ENCODE measurements at regions not wholly inside any gene's neighbourhood (a gene's known extent, or its start where the extent isn't known, plus 50 kb on each side); places are given as distances from the start of the nearest gene placed in this dataset.

- H2AFZ ChIP-seq (ENCODE audit: low read depth, low read length): no peak overlapping the region
- H3K27ac ChIP-seq (ENCODE audit: low read depth, low read length): no peak overlapping the region
- no peak overlapping the region for H3K9ac ChIP-seq (ENCODE audit: low read length)
- no peaks in the 10 kb centered on the region for H3K4me1 ChIP-seq (ENCODE audit: insufficient read depth, low read length)
- H3K27ac Mint-ChIP-seq (ENCODE audit: unreplicated experiment): no peak overlapping the region
- H3K27me3 ChIP-seq (ENCODE audit: insufficient read depth, low read length): peaks cover 5% of the 10 kb centered on the region
- FAIRE-seq (no peak), DNase-seq (ENCODE audit: low read depth) (no peak)
- no peaks in the 10 kb centered on the region for H3K9me3 ChIP-seq (ENCODE audit: insufficient read depth, low read depth, low read length)
- H3K79me2 ChIP-seq (ENCODE audit: insufficient read depth, low read length): no peaks in the 10 kb centered on the region
- TF ChIP-seq, protein P1, sequence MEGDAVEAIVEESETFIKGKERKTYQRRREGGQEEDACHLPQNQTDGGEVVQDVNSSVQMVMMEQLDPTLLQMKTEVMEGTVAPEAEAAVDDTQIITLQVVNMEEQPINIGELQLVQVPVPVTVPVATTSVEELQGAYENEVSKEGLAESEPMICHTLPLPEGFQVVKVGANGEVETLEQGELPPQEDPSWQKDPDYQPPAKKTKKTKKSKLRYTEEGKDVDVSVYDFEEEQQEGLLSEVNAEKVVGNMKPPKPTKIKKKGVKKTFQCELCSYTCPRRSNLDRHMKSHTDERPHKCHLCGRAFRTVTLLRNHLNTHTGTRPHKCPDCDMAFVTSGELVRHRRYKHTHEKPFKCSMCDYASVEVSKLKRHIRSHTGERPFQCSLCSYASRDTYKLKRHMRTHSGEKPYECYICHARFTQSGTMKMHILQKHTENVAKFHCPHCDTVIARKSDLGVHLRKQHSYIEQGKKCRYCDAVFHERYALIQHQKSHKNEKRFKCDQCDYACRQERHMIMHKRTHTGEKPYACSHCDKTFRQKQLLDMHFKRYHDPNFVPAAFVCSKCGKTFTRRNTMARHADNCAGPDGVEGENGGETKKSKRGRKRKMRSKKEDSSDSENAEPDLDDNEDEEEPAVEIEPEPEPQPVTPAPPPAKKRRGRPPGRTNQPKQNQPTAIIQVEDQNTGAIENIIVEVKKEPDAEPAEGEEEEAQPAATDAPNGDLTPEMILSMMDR (IDR thresholded peaks at IDR 0.05; ENCODE audit: insufficient read depth, low read depth, low read length): no peak
- no peak for TF ChIP-seq EZH2 (IDR thresholded peaks at IDR 0.05; ENCODE audit: insufficient read depth, low read length)
- H3K4me1 Mint-ChIP-seq (ENCODE audit: low read depth, unreplicated experiment): peaks cover 20% of the 10 kb centered on the region
- no peak overlapping the region for H3K4me3 Mint-ChIP-seq (ENCODE audit: unreplicated experiment)
- H3K27me3 Mint-ChIP-seq (ENCODE audit: low read depth, unreplicated experiment): no peaks in the 10 kb centered on the region
- no peaks in the 10 kb centered on the region for H3K9me3 Mint-ChIP-seq (ENCODE audit: unreplicated experiment)
- no peak overlapping the region for H3K4me2 ChIP-seq (ENCODE audit: low read length)
- no peaks in the 10 kb centered on the region for H4K20me1 ChIP-seq (ENCODE audit: insufficient read depth, low read length)
- no peak overlapping the region for H3K4me3 ChIP-seq (ENCODE audit: insufficient read depth, low read depth, low read length)
- H3K36me3 Mint-ChIP-seq (ENCODE audit: low read depth, unreplicated experiment): no peaks in the 10 kb centered on the region
- no peaks in the 10 kb centered on the region for H3K36me3 ChIP-seq (ENCODE audit: insufficient read depth, low read length)
Measured at GRCh38 chr5:38099205-38100168, 158.9 kb upstream of the EGFLAM start.

DNA sequence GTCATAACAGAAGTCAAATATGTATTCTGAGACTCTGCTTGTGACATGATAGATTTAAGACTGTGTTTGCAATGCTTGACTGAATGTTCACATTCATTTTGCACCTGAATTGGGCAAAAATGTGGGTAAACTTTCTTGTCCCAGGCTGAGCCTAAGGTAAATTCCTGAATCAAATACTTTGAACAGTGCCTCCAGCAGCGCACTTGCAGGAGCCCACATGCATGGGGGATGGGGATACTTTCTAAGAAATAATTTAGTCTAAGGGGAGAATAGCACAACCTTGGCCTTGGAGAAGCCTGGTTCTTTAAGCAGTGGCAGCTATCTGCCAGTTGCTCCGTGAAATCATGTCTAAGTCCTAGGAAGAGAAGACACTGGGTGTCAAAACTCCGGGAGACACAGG is 163.5 kb upstream of the EGFLAM start:
- no peak overlapping the region for H3K27ac Mint-ChIP-seq (ENCODE audit: unreplicated experiment)
- H3K27me3 Mint-ChIP-seq (ENCODE audit: low read depth, unreplicated experiment): peaks cover 6% of the 10 kb centered on the region
- no peak overlapping the region for H3K9ac ChIP-seq (ENCODE audit: low read length)
- no peaks in the 10 kb centered on the region for H4K20me1 ChIP-seq (ENCODE audit: insufficient read depth, low read length)
- no peaks in the 10 kb centered on the region for H3K4me1 ChIP-seq (ENCODE audit: insufficient read depth, low read length)
- no peaks in the 10 kb centered on the region for H3K36me3 Mint-ChIP-seq (ENCODE audit: low read depth, unreplicated experiment)
- H3K4me2 ChIP-seq (ENCODE audit: low read length): no peak overlapping the region
- peaks cover 9% of the 10 kb centered on the region for H3K27me3 ChIP-seq (ENCODE audit: insufficient read depth, low read length)
- H3K27ac ChIP-seq (ENCODE audit: low read depth, low read length): no peak overlapping the region
- no peak overlapping the region for H3K4me3 Mint-ChIP-seq (ENCODE audit: unreplicated experiment)
- H3K4me3 ChIP-seq (ENCODE audit: insufficient read depth, low read depth, low read length): no peak overlapping the region
- H3K36me3 ChIP-seq (ENCODE audit: insufficient read depth, low read length): no peaks in the 10 kb centered on the region
- no peaks in the 10 kb centered on the region for H3K79me2 ChIP-seq (ENCODE audit: insufficient read depth, low read length)
- FAIRE-seq (no peak), DNase-seq (ENCODE audit: low read depth) (no peak)
- no peaks in the 10 kb centered on the region for H3K9me3 Mint-ChIP-seq (ENCODE audit: unreplicated experiment)
- peaks cover 9% of the 10 kb centered on the region for H3K4me1 Mint-ChIP-seq (ENCODE audit: low read depth, unreplicated experiment)
- no peaks in the 10 kb centered on the region for H3K9me3 ChIP-seq (ENCODE audit: insufficient read depth, low read depth, low read length)
- TF ChIP-seq, protein P1 (IDR thresholded peaks at IDR 0.05; ENCODE audit: insufficient read depth, low read depth, low read length): no peak
- no peak for TF ChIP-seq EZH2 (IDR thresholded peaks at IDR 0.05; ENCODE audit: insufficient read depth, low read length)
- H2AFZ ChIP-seq (ENCODE audit: low read depth, low read length): no peak overlapping the region

GRCh38 chr5:38093855-38094254 is 164.5 kb upstream of the EGFLAM start:
- H3K4me1 Mint-ChIP-seq (ENCODE audit: low read depth, unreplicated experiment): peaks cover under 1% of the 10 kb centered on the region
- H3K4me3 Mint-ChIP-seq (ENCODE audit: unreplicated experiment): no peak overlapping the region
- peaks cover 6% of the 10 kb centered on the region for H3K27me3 Mint-ChIP-seq (ENCODE audit: low read depth, unreplicated experiment)
- H4K20me1 ChIP-seq (ENCODE audit: insufficient read depth, low read length): no peaks in the 10 kb centered on the region
- H3K36me3 ChIP-seq (ENCODE audit: insufficient read depth, low read length): no peaks in the 10 kb centered on the region
- peaks cover 9% of the 10 kb centered on the region for H3K27me3 ChIP-seq (ENCODE audit: insufficient read depth, low read length)
- no peak overlapping the region for H3K4me2 ChIP-seq (ENCODE audit: low read length)
- no peak for DNase-seq (ENCODE audit: low read depth)
- H3K27ac ChIP-seq (ENCODE audit: low read depth, low read length): no peak overlapping the region
- FAIRE-seq: no peak
- H3K9me3 ChIP-seq (ENCODE audit: insufficient read depth, low read depth, low read length): no peaks in the 10 kb centered on the region
- no peak overlapping the region for H3K9ac ChIP-seq (ENCODE audit: low read length)
- no peaks in the 10 kb centered on the region for H3K36me3 Mint-ChIP-seq (ENCODE audit: low read depth, unreplicated experiment)
- no peak overlapping the region for H3K27ac Mint-ChIP-seq (ENCODE audit: unreplicated experiment)
- no peaks in the 10 kb centered on the region for H3K4me1 ChIP-seq (ENCODE audit: insufficient read depth, low read length)
- no peak overlapping the region for H3K4me3 ChIP-seq (ENCODE audit: insufficient read depth, low read depth, low read length)
- H3K79me2 ChIP-seq (ENCODE audit: insufficient read depth, low read length): no peaks in the 10 kb centered on the region
- H3K9me3 Mint-ChIP-seq (ENCODE audit: unreplicated experiment): no peaks in the 10 kb centered on the region
- TF ChIP-seq, protein P1 (IDR thresholded peaks at IDR 0.05; ENCODE audit: insufficient read depth, low read depth, low read length): no peak
- TF ChIP-seq EZH2 (IDR thresholded peaks at IDR 0.05; ENCODE audit: insufficient read depth, low read length): no peak
- H2AFZ ChIP-seq (ENCODE audit: low read depth, low read length): no peak overlapping the region
